Mucosa of descending colon (tissue), 3 donors: ENCODE measurements at regions not wholly inside any gene's neighbourhood (a gene's known extent, or its start where the extent isn't known, plus 50 kb on each side); places are given as distances from the start of the nearest gene placed in this dataset.

ENCODE experiments used
- ATAC-seq: fragments of 200-7000 bp; cut with Tn5 transposase; one replicate; pipeline ENCODE4 v1.9.1; 2020; ENCODE audit warnings: mild to moderate bottlenecking, moderate library complexity
- DNase-seq, 3 donors: peaks; one replicate each; pipeline ENCODE4 v3.0.0-alpha.2; 2020
- H3K36me3 ChIP-seq: fragments of 200-600 bp; one replicate; pipeline ENCODE4 v1.8.0; 2021; ENCODE audit warnings: low read depth, mild to moderate bottlenecking
- H3K4me1 ChIP-seq: fragments of 200-600 bp; one replicate; pipeline ENCODE4 v1.8.0; 2021; ENCODE audit warnings: low read depth, mild to moderate bottlenecking
- H3K4me3 ChIP-seq: fragments of 200-600 bp; one replicate; pipeline ENCODE4 v1.8.0; 2021; ENCODE audit warnings: mild to moderate bottlenecking
- H3K9me3 ChIP-seq: fragments of 200-600 bp; one replicate; pipeline ENCODE4 v1.8.0; 2021; ENCODE audit warnings: mild to moderate bottlenecking
- CTCF ChIP-seq: fragments of 200-600 bp; IDR thresholded peaks from one replicate; pipeline ENCODE4 v1.8.0; 2022; ENCODE audit warnings: antibody characterized with exemption, mild to moderate bottlenecking
- intact Hi-C, 2 donors: fragments of 100-400 bp; cut with DNase I in 1 of 2; cut with micrococcal nuclease in 1 of 2; formaldehyde crosslinking; loops; one replicate each; pipeline versions ENCODE4 v1.11.0 to v1.11.1; 2022; cut with DNase I, micrococcal nuclease
- donor health status: DM: no; HTN: no; CAD: no; lungs with moderate emphysema.
- donor health status: DM: no; HTN: no; CAD: no.
- donor health status: DM: no; HTN: yes; CAD: no.

- no peak for TF ChIP-seq CTCF
- intact Hi-C loops: no loop called here
- Histone ChIP-seq H3K4me3 (no peak overlapping the region), H3K36me3 (no peaks in the 10 kb centered on the region), H3K4me1 (no peaks in the 10 kb centered on the region), H3K9me3 (no peaks in the 10 kb centered on the region)
- no peak for DNase-seq
- no peak for ATAC-seq
These were observed 1370.3 kb upstream of the CITED2 start for GRCh38 chr6:140744659-140745320.

- no peaks in the 10 kb centered on the region for H3K36me3 ChIP-seq
- H3K4me3 ChIP-seq: no peak overlapping the region
- TF ChIP-seq CTCF: no peak
- DNase-seq (no peak), ATAC-seq (no peak)
- no peaks in the 10 kb centered on the region for H3K4me1 ChIP-seq
- H3K9me3 ChIP-seq: no peaks in the 10 kb centered on the region
- intact Hi-C loops: no loop called here
These were observed 1361.8 kb upstream of the CITED2 start for GRCh38 chr6:140736231-140736630.

- no peaks in the 10 kb centered on the region for H3K4me1 ChIP-seq
- H3K36me3 ChIP-seq: no peaks in the 10 kb centered on the region
- ATAC-seq: no peak
- H3K4me3 ChIP-seq: no peak overlapping the region
- no peaks in the 10 kb centered on the region for H3K9me3 ChIP-seq
- TF ChIP-seq CTCF: no peak
- intact Hi-C loops: no loop called here
- DNase-seq: no peak
These were observed 1358.5 kb upstream of the CITED2 start for GRCh38 chr6:140732991-140733390.

GRCh38 chr6:140732155-140732554, 1357.7 kb upstream of the CITED2 start:
- ATAC-seq (no peak), DNase-seq (no peak)
- TF ChIP-seq CTCF: no peak
- Histone ChIP-seq H3K4me1 (no peaks in the 10 kb centered on the region), H3K9me3 (no peaks in the 10 kb centered on the region), H3K36me3 (no peaks in the 10 kb centered on the region), H3K4me3 (no peak overlapping the region)
- intact Hi-C loops: no loop called here

- Histone ChIP-seq H3K36me3 (no peaks in the 10 kb centered on the region), H3K4me3 (no peak overlapping the region), H3K9me3 (no peaks in the 10 kb centered on the region), H3K4me1 (no peaks in the 10 kb centered on the region)
- no peak for TF ChIP-seq CTCF
- ATAC-seq (no peak), DNase-seq (no peak)
- intact Hi-C loops: no loop called here
These were observed 1357.3 kb upstream of the CITED2 start for GRCh38 chr6:140731741-140732140.

GRCh38 chr6:140729521-140729920, 1355.1 kb upstream of the CITED2 start:
- Histone ChIP-seq H3K4me1 (no peaks in the 10 kb centered on the region), H3K4me3 (no peak overlapping the region), H3K9me3 (no peaks in the 10 kb centered on the region), H3K36me3 (no peaks in the 10 kb centered on the region)
- intact Hi-C loops: no loop called here
- no peak for DNase-seq
- no peak for TF ChIP-seq CTCF
- no peak for ATAC-seq
